HL-60 (cell line): ENCODE measurements at regions not wholly inside any gene's neighbourhood (a gene's known extent, or its start where the extent isn't known, plus 50 kb on each side); places are given as distances from the start of the nearest gene placed in this dataset.

Source experiments
- POLR2AphosphoS5 ChIP-seq: IDR thresholded peaks from 2 replicates; pipeline ENCODE4 v1.6.1; 2012; ENCODE audit warnings: low read depth
- SPI1 ChIP-seq: IDR thresholded peaks from 2 replicates; pipeline ENCODE4 v1.6.1; 2012; ENCODE audit warnings: low read depth, mild to moderate bottlenecking, borderline replicate concordance
- TF ChIP-seq, protein P1 (sequence below): IDR thresholded peaks from one replicate; pipeline ENCODE4 v1.5.1; 2011; ENCODE audit warnings: low read length, control low read depth, inconsistent platforms; ENCODE audit not compliant: insufficient read depth

DNA sequence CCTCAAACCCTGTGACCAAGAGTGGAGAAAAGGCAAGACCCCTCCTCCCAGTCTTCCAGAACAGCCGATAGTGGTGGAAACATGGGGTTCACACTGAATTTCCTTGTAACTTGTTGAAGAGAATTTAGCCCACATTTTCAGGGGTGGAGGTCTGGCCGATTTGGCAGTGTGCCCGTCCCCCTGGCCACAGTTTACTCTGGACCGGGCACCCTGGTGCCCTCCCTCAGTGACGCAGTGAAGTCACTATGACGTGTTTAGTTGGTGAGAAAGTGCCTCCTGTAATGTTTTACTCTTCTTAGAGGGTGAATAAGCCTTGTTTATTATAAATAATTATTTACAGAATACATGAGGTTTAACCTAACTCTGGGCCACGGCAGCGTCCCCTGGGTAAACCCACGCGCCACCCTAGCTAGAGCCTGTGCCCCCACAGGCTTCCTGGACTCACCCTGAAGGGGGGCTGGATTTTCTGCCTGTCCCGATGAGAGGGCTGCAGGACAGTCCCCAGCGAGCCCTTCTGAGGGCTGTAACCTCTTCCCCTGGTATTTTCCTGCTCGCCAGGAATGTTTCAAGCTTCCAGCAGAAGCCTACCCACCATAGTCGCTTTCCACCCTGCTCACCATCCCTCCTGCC is 316.9 kb downstream of the SEC14L1 start:
- TF ChIP-seq SPI1 (no peak), POLR2AphosphoS5 (no peak)
- TF ChIP-seq, protein P1, sequence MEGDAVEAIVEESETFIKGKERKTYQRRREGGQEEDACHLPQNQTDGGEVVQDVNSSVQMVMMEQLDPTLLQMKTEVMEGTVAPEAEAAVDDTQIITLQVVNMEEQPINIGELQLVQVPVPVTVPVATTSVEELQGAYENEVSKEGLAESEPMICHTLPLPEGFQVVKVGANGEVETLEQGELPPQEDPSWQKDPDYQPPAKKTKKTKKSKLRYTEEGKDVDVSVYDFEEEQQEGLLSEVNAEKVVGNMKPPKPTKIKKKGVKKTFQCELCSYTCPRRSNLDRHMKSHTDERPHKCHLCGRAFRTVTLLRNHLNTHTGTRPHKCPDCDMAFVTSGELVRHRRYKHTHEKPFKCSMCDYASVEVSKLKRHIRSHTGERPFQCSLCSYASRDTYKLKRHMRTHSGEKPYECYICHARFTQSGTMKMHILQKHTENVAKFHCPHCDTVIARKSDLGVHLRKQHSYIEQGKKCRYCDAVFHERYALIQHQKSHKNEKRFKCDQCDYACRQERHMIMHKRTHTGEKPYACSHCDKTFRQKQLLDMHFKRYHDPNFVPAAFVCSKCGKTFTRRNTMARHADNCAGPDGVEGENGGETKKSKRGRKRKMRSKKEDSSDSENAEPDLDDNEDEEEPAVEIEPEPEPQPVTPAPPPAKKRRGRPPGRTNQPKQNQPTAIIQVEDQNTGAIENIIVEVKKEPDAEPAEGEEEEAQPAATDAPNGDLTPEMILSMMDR, result no peak
